GM21576 (cell line): ENCODE measurements at regions not wholly inside any gene's neighbourhood (a gene's known extent, or its start where the extent isn't known, plus 50 kb on each side); places are given as distances from the start of the nearest gene placed in this dataset.
"Not testable (repeated sequence)": the region's sequence is repeated elsewhere in the genome, so short reads cannot be mapped to it uniquely, and the experiment has no call there.

Experiments
- ATAC-seq: cut with Tn5 transposase; IDR thresholded peaks from one replicate; pipeline ENCODE4 v1.9.1; 2021; ENCODE audit warnings: mild to moderate bottlenecking, moderate library complexity; ENCODE audit not compliant: unreplicated experiment

GRCh38 chr12:73632661-73633060 lies 905.0 kb upstream of the ATXN7L3B start:
- ATAC-seq: no peak

GRCh38 chr12:73639397-73639796 lies 898.2 kb upstream of the ATXN7L3B start:
- not testable (repeated sequence) for ATAC-seq

GRCh38 chr12:73656375-73656774 lies 881.3 kb upstream of the ATXN7L3B start:
- no peak for ATAC-seq

- no peak for ATAC-seq
Measured at GRCh38 chr12:73659802-73660201, 877.8 kb upstream of the ATXN7L3B start.

GRCh38 chr12:73665193-73665592 lies 872.4 kb upstream of the ATXN7L3B start:
- no peak for ATAC-seq

GRCh38 chr12:73671550-73671949 lies 866.1 kb upstream of the ATXN7L3B start:
- ATAC-seq: not testable (repeated sequence)

- no peak for ATAC-seq
Measured at GRCh38 chr12:73677520-73678291, 859.9 kb upstream of the ATXN7L3B start.

- no peak for ATAC-seq
Measured at GRCh38 chr12:73678335-73678734, 859.3 kb upstream of the ATXN7L3B start.

GRCh38 chr12:73699318-73699717 lies 838.3 kb upstream of the ATXN7L3B start:
- no peak for ATAC-seq

- ATAC-seq: no peak
Measured at GRCh38 chr12:73714655-73715054, 823.0 kb upstream of the ATXN7L3B start.

GRCh38 chr12:73716143-73716542 lies 821.5 kb upstream of the ATXN7L3B start:
- ATAC-seq: not testable (repeated sequence)

GRCh38 chr12:73719223-73719622 lies 818.4 kb upstream of the ATXN7L3B start:
- ATAC-seq: no peak

GRCh38 chr12:73726881-73727280 lies 810.8 kb upstream of the ATXN7L3B start:
- no peak for ATAC-seq

GRCh38 chr12:73731658-73732057 lies 806.0 kb upstream of the ATXN7L3B start:
- ATAC-seq: no peak

- no peak for ATAC-seq
Measured at GRCh38 chr12:73769337-73769736, 768.3 kb upstream of the ATXN7L3B start.

GRCh38 chr12:73798523-73798922 lies 739.1 kb upstream of the ATXN7L3B start:
- ATAC-seq: no peak

- ATAC-seq: no peak
Measured at GRCh38 chr12:73815072-73815645, 722.5 kb upstream of the ATXN7L3B start.

- ATAC-seq: no peak
Measured at GRCh38 chr12:73817161-73817560, 720.5 kb upstream of the ATXN7L3B start.

GRCh38 chr12:73833746-73834145 lies 703.9 kb upstream of the ATXN7L3B start:
- ATAC-seq: no peak

GRCh38 chr12:73841963-73842362 lies 695.7 kb upstream of the ATXN7L3B start:
- ATAC-seq: no peak

GRCh38 chr12:73863546-73863945 lies 674.1 kb upstream of the ATXN7L3B start:
- no peak for ATAC-seq

GRCh38 chr12:73867147-73867546 lies 670.5 kb upstream of the ATXN7L3B start:
- ATAC-seq: no peak

- ATAC-seq: not testable (repeated sequence)
Measured at GRCh38 chr12:73877291-73877690, 660.3 kb upstream of the ATXN7L3B start.
